ENCODE measurements at regions not wholly inside any gene's neighbourhood (a gene's known extent, or its start where the extent isn't known, plus 50 kb on each side); places are given as distances from the start of the nearest gene placed in this dataset.

GRCh38 chr20:24896984-24897383 is 52.1 kb upstream of the CST7 start:
- Mint-ChIP-seq H3K27ac (no peak overlapping the region), H3K9me3 (peaks cover 28% of the 10 kb centered on the region), H3K27me3 (ENCODE audit: low read depth) (no peaks in the 10 kb centered on the region), H3K4me1 (no peaks in the 10 kb centered on the region), H3K4me3 (no peak overlapping the region), H3K36me3 (no peaks in the 10 kb centered on the region)
- TF ChIP-seq CTCF (IDR thresholded peaks at IDR 0.05; ENCODE audit: unreplicated experiment) = no peak
- no peak for DNase-seq (ENCODE audit: low spot score in 2 of 2, unreplicated experiment in 2 of 2)

- no peak for TF ChIP-seq CTCF (IDR thresholded peaks at IDR 0.05; ENCODE audit: unreplicated experiment)
- H3K27me3 Mint-ChIP-seq (ENCODE audit: low read depth) = no peaks in the 10 kb centered on the region
- no peak overlapping the region for H3K4me3 Mint-ChIP-seq
- H3K36me3 Mint-ChIP-seq = no peaks in the 10 kb centered on the region
- DNase-seq (ENCODE audit: low spot score in 2 of 2, unreplicated experiment in 2 of 2) = no peak
- H3K4me1 Mint-ChIP-seq = no peaks in the 10 kb centered on the region
- peaks cover 28% of the 10 kb centered on the region for H3K9me3 Mint-ChIP-seq
- H3K27ac Mint-ChIP-seq = no peak overlapping the region
Measured at GRCh38 chr20:24897974-24898373, 51.1 kb upstream of the CST7 start.

GRCh38 chr20:24899153-24899552 is 49.9 kb upstream of the CST7 start:
- H3K4me3 Mint-ChIP-seq = no peak overlapping the region
- H3K36me3 Mint-ChIP-seq = no peaks in the 10 kb centered on the region
- no peaks in the 10 kb centered on the region for H3K4me1 Mint-ChIP-seq
- peaks cover 28% of the 10 kb centered on the region for H3K9me3 Mint-ChIP-seq
- no peak for DNase-seq (ENCODE audit: low spot score in 2 of 2, unreplicated experiment in 2 of 2)
- no peaks in the 10 kb centered on the region for H3K27me3 Mint-ChIP-seq (ENCODE audit: low read depth)
- TF ChIP-seq CTCF (IDR thresholded peaks at IDR 0.05; ENCODE audit: unreplicated experiment) = no peak
- no peak overlapping the region for H3K27ac Mint-ChIP-seq

Measured in mesothelial cell of epicardium (in vitro differentiated cells).